Activated CD8-positive, alpha-beta T cell treated with anti-CD3 and anti-CD28 coated beads for 36 hours (primary cell): ENCODE measurements at regions not wholly inside any gene's neighbourhood (a gene's known extent, or its start where the extent isn't known, plus 50 kb on each side); places are given as distances from the start of the nearest gene placed in this dataset.

Experiments used
- ATAC-seq: fragments of 200-7000 bp; cut with Tn5 transposase; one replicate; pipeline ENCODE4 v1.10.0; 2021; ENCODE audit warnings: mild to moderate bottlenecking, moderate library complexity
- CTCF ChIA-PET: fragments of 350-600 bp; sonication (Branson Sonifier 250); formaldehyde crosslinking; loops from one replicate; lab custom pipeline; 2021; ENCODE audit warnings: antibody characterized with exemption; lab: Charles Lee
- POLR2A ChIA-PET: fragments of 350-600 bp; sonication (Branson Sonifier 250); formaldehyde crosslinking; loops from one replicate; lab custom pipeline; 2021; ENCODE audit warnings: antibody characterized with exemption; lab: Charles Lee
- DNase-seq: peaks from one replicate; pipeline ENCODE4 v3.0.0-alpha.2; 2020
- H3K27ac Mint-ChIP-seq: one replicate; pipeline ENCODE4 v1.8.0; 2021; ENCODE audit warnings: mild to moderate bottlenecking, mixed read lengths
- H3K27me3 Mint-ChIP-seq: one replicate; pipeline ENCODE4 v1.8.0; 2021; ENCODE audit warnings: mixed read lengths
- H3K36me3 Mint-ChIP-seq: one replicate; pipeline ENCODE4 v1.8.0; 2021; ENCODE audit warnings: low read depth, mixed read lengths
- H3K4me1 Mint-ChIP-seq: one replicate; pipeline ENCODE4 v1.8.0; 2021; ENCODE audit warnings: low read depth, mixed read lengths
- H3K4me3 Mint-ChIP-seq: one replicate; pipeline ENCODE4 v1.8.0; 2021; ENCODE audit warnings: mild to moderate bottlenecking, moderate library complexity, mixed read lengths
- H3K9me3 Mint-ChIP-seq: one replicate; pipeline ENCODE4 v1.8.0; 2021; ENCODE audit warnings: mixed read lengths
- CTCF ChIP-seq: fragments of 200-600 bp; IDR thresholded peaks from one replicate; pipeline ENCODE4 v1.8.0; 2022; ENCODE audit warnings: antibody characterized with exemption, mild to moderate bottlenecking
- intact Hi-C: fragments of 100-400 bp; cut with micrococcal nuclease; formaldehyde crosslinking; loops from one replicate; pipeline ENCODE4 v1.10.0; 2022

- H3K36me3 Mint-ChIP-seq, result no peaks in the 10 kb centered on the region
- ATAC-seq, result no peak
- no peak overlapping the region for H3K27ac Mint-ChIP-seq
- H3K4me3 Mint-ChIP-seq, result no peak overlapping the region
- DNase-seq, result no peak
- intact Hi-C loops, result no loop called here
- CTCF ChIA-PET, result no interaction called here
- no peaks in the 10 kb centered on the region for H3K4me1 Mint-ChIP-seq
- peaks cover 8% of the 10 kb centered on the region for H3K27me3 Mint-ChIP-seq
- TF ChIP-seq CTCF, result no peak
- no peaks in the 10 kb centered on the region for H3K9me3 Mint-ChIP-seq
- POLR2A ChIA-PET, result no interaction called here
Measured at GRCh38 chr18:5611221-5611620, 67.4 kb upstream of the EPB41L3 start.

DNA sequence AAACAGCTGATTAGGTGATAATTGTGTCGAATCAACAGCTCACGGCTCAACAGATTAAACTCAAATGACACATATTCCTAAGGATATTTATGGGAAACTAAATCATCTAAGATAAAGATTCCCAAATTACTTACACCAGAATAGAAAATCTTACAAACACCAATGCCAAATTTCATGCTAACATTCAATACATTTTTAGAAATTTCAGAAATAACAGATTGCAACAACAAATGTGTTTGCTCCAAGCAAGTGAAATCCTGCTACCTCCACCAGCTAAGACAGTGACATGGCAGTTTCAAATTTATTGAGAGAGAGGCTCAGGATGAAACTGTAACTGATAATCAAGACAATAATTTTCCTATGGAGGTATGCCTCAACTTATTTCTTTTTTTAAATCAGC lies 65.0 kb upstream of the EPB41L3 start:
- POLR2A ChIA-PET, result no interaction called here
- no peak overlapping the region for H3K27ac Mint-ChIP-seq
- ATAC-seq, result no peak
- intact Hi-C loops, result no loop called here
- no peak overlapping the region for H3K4me3 Mint-ChIP-seq
- H3K4me1 Mint-ChIP-seq, result no peaks in the 10 kb centered on the region
- CTCF ChIA-PET, result no interaction called here
- no peaks in the 10 kb centered on the region for H3K9me3 Mint-ChIP-seq
- DNase-seq, result no peak
- H3K36me3 Mint-ChIP-seq, result no peaks in the 10 kb centered on the region
- no peak for TF ChIP-seq CTCF
- peaks cover 7% of the 10 kb centered on the region for H3K27me3 Mint-ChIP-seq

- CTCF ChIA-PET, result no interaction called here
- ATAC-seq (no peak), DNase-seq (no peak)
- Mint-ChIP-seq H3K27me3 (peaks cover 7% of the 10 kb centered on the region), H3K4me1 (no peaks in the 10 kb centered on the region), H3K27ac (no peak overlapping the region), H3K9me3 (no peaks in the 10 kb centered on the region), H3K4me3 (no peak overlapping the region), H3K36me3 (no peaks in the 10 kb centered on the region)
- no peak for TF ChIP-seq CTCF
- POLR2A ChIA-PET, result interaction anchor here (0.6 kb wide), 1 partner anchor 449 kb away, joined by 3 read pairs; no protein-coding TSS in a partner anchor
- intact Hi-C loops, result no loop called here
Measured at GRCh38 chr18:5606951-5607350, 63.2 kb upstream of the EPB41L3 start.

- no peaks in the 10 kb centered on the region for H3K9me3 Mint-ChIP-seq
- no peak for TF ChIP-seq CTCF
- H3K27ac Mint-ChIP-seq, result no peak overlapping the region
- H3K4me3 Mint-ChIP-seq, result no peak overlapping the region
- DNase-seq (no peak), ATAC-seq (no peak)
- intact Hi-C loops, result no loop called here
- peaks cover 5% of the 10 kb centered on the region for H3K27me3 Mint-ChIP-seq
- ChIA-PET CTCF (no interaction called here), POLR2A (no interaction called here)
- H3K36me3 Mint-ChIP-seq, result no peaks in the 10 kb centered on the region
- no peaks in the 10 kb centered on the region for H3K4me1 Mint-ChIP-seq
Measured at GRCh38 chr18:5604778-5605177, 61.0 kb upstream of the EPB41L3 start.

GRCh38 chr18:5603153-5603552 lies 59.4 kb upstream of the EPB41L3 start:
- no peaks in the 10 kb centered on the region for H3K9me3 Mint-ChIP-seq
- ATAC-seq (no peak), DNase-seq (no peak)
- H3K36me3 Mint-ChIP-seq, result no peaks in the 10 kb centered on the region
- H3K4me3 Mint-ChIP-seq, result no peak overlapping the region
- no peaks in the 10 kb centered on the region for H3K4me1 Mint-ChIP-seq
- H3K27ac Mint-ChIP-seq, result no peak overlapping the region
- TF ChIP-seq CTCF, result no peak
- intact Hi-C loops, result no loop called here
- ChIA-PET POLR2A (interaction anchor here (0.7 kb wide), 1 partner anchor 75 kb away, joined by 3 read pairs; no protein-coding TSS in a partner anchor), CTCF (no interaction called here)
- H3K27me3 Mint-ChIP-seq, result peaks cover 10% of the 10 kb centered on the region
